Kidney (tissue), 13 donors: ENCODE measurements at regions not wholly inside any gene's neighbourhood (a gene's known extent, or its start where the extent isn't known, plus 50 kb on each side); places are given as distances from the start of the nearest gene placed in this dataset.

Experiments
- DNase-seq, 5 donors: peaks; one replicate each; pipeline ENCODE4 v3.0.0-alpha.2; 2013 to 2020
- FAIRE-seq: peaks from 2 replicates; lab custom pipeline; 2012; peaks lifted over from hg19 to GRCh38; lab: Jason Lieb, UNC
- H3K27ac ChIP-seq, 2 donors: one replicate each; pipeline ENCODE4 v1.7.0; 2013; ENCODE audit warnings: low read depth in 2 of 2, low read length in 2 of 2, inconsistent platforms in 1 of 2
- H3K27me3 ChIP-seq: one replicate; pipeline ENCODE4 v1.7.1; 2013; ENCODE audit warnings: low read length, inconsistent platforms; ENCODE audit not compliant: control insufficient read depth, insufficient read depth
- H3K36me3 ChIP-seq, 3 donors: one replicate each; pipeline versions ENCODE4 v1.7.0 to v1.7.1; 2013; ENCODE audit warnings: low read length in 3 of 3, control low read depth in 1 of 3, inconsistent platforms in 1 of 3; ENCODE audit not compliant: insufficient read depth in 3 of 3, control insufficient read depth in 2 of 3
- H3K4me1 ChIP-seq, 3 donors: one replicate each; pipeline versions ENCODE4 v1.7.0 to v1.7.1; 2013; ENCODE audit warnings: low read length in 3 of 3, inconsistent platforms in 1 of 3, low read depth in 1 of 3; ENCODE audit not compliant: control insufficient read depth in 2 of 3, insufficient read depth in 2 of 3
- H3K4me3 ChIP-seq, 3 donors: one replicate each; pipeline versions ENCODE4 v1.7.0 to v1.8.1; 2013; ENCODE audit warnings: low read length in 3 of 3, control low read depth in 1 of 3, inconsistent platforms in 1 of 3
- H3K9ac ChIP-seq, 3 donors: one replicate each; pipeline versions ENCODE4 v1.7.0 to v1.7.1; 2013; ENCODE audit warnings: low read length in 3 of 3, control low read depth in 1 of 3, inconsistent platforms in 1 of 3
- H3K9me3 ChIP-seq, 3 donors: one replicate each; pipeline versions ENCODE4 v1.7.0 to v1.7.1; 2013; ENCODE audit warnings: low read length in 3 of 3, control low read depth in 1 of 3, inconsistent platforms in 1 of 3; ENCODE audit not compliant: control insufficient read depth in 2 of 3, insufficient read depth in 1 of 3
- CTCF ChIP-seq: IDR thresholded peaks from 3 replicates; pipeline ENCODE4 v1.5.1; 2012; ENCODE audit warnings: mild to moderate bottlenecking, moderate library complexity, borderline replicate concordance; ENCODE audit not compliant: insufficient read depth; ENCODE audit errors: extremely low read depth
- intact Hi-C: fragments of 100-400 bp; cut with DNase I; formaldehyde crosslinking; loops from one replicate; pipeline ENCODE4 v1.11.1; 2022
- donor health status: control.
- donor health status: control.
- donor health status: control.
- donor health status: control.
- donor health status: control.
- donor health status: DM: yes; HTN: yes; CAD: no.
- donor health status: Normal renal cell carcinoma (clear cell type).

GRCh38 chr13:111470933-111471332 is 150.5 kb downstream of the TEX29 start:
- no peaks in the 10 kb centered on the region for H3K4me1 ChIP-seq
- no peak for FAIRE-seq
- no peaks in the 10 kb centered on the region for H3K36me3 ChIP-seq
- H3K27me3 ChIP-seq, result no peaks in the 10 kb centered on the region
- no peaks in the 10 kb centered on the region for H3K9me3 ChIP-seq
- no peak overlapping the region for H3K4me3 ChIP-seq
- TF ChIP-seq CTCF, result no peak
- H3K9ac ChIP-seq, result no peak overlapping the region
- intact Hi-C loops, result loop anchor here (10.0 kb wide), 1 partner anchor 974 kb away; no protein-coding TSS in a partner anchor
- DNase-seq, result no peak
- H3K27ac ChIP-seq, result no peak overlapping the region

- no peak overlapping the region for H3K4me3 ChIP-seq
- H3K27me3 ChIP-seq, result no peaks in the 10 kb centered on the region
- H3K9me3 ChIP-seq, result no peaks in the 10 kb centered on the region
- DNase-seq, result peak in 1 of 5 donors; percentile 5
- no peak for FAIRE-seq
- H3K4me1 ChIP-seq, result no peaks in the 10 kb centered on the region
- H3K27ac ChIP-seq, result no peak overlapping the region
- no peak overlapping the region for H3K9ac ChIP-seq
- no peak for TF ChIP-seq CTCF
- no peaks in the 10 kb centered on the region for H3K36me3 ChIP-seq
- intact Hi-C loops, result loop anchor here (10.0 kb wide), 1 partner anchor 973 kb away; no protein-coding TSS in a partner anchor
Measured at GRCh38 chr13:111472083-111472482, 151.6 kb downstream of the TEX29 start.

- Histone ChIP-seq H3K9ac (no peak overlapping the region), H3K4me3 (no peak overlapping the region), H3K27ac (no peak overlapping the region), H3K27me3 (no peaks in the 10 kb centered on the region), H3K4me1 (no peaks in the 10 kb centered on the region), H3K36me3 (no peaks in the 10 kb centered on the region), H3K9me3 (no peaks in the 10 kb centered on the region)
- DNase-seq (peak in 1 of 5 donors; percentile 5), FAIRE-seq (no peak)
- intact Hi-C loops, result loop anchor here (10.0 kb wide), 1 partner anchor 972 kb away; no protein-coding TSS in a partner anchor
- no peak for TF ChIP-seq CTCF
Measured at GRCh38 chr13:111472559-111473460, 152.4 kb downstream of the TEX29 start.
